H1 (cell line): ENCODE measurements at regions not wholly inside any gene's neighbourhood (a gene's known extent, or its start where the extent isn't known, plus 50 kb on each side); places are given as distances from the start of the nearest gene placed in this dataset.

Experiments used
- NANOG ChIP-seq: IDR thresholded peaks from 2 replicates; pipeline ENCODE4 v1.6.1; 2011; ENCODE audit warnings: low read length, low read depth, mild to moderate bottlenecking, inconsistent platforms; ENCODE audit not compliant: insufficient read depth, poor library complexity, severe bottlenecking
- TF ChIP-seq, protein P1 (sequence below): fragments of 300-600 bp; sonication (generic); IDR thresholded peaks from 2 replicates; pipeline ENCODE4 v1.7.1; 2012; ENCODE audit warnings: low read length, moderate library complexity, mild to moderate bottlenecking, inconsistent platforms; ENCODE audit not compliant: insufficient replicate concordance

DNA sequence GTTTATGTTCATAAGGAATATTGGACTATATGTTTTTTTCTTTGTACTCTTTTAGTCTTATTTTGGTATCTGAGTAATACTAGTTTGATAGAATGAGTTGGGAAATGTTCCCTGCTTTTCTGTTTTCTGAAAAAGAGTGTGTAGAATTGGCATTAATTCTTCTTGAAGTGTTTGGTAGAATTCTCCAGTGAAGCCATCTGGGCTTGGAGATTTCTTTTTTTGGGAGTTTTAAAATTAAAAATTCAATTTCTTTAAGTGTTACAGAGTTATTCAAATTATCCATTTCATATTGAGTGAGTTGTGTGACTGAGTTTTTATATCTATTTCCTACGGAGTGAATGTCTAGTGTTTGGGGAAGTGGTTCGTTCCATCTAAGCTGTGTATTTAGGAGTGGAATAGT lies 80.6 kb upstream of the HS6ST1 start (continued):
- TF ChIP-seq, protein P1, sequence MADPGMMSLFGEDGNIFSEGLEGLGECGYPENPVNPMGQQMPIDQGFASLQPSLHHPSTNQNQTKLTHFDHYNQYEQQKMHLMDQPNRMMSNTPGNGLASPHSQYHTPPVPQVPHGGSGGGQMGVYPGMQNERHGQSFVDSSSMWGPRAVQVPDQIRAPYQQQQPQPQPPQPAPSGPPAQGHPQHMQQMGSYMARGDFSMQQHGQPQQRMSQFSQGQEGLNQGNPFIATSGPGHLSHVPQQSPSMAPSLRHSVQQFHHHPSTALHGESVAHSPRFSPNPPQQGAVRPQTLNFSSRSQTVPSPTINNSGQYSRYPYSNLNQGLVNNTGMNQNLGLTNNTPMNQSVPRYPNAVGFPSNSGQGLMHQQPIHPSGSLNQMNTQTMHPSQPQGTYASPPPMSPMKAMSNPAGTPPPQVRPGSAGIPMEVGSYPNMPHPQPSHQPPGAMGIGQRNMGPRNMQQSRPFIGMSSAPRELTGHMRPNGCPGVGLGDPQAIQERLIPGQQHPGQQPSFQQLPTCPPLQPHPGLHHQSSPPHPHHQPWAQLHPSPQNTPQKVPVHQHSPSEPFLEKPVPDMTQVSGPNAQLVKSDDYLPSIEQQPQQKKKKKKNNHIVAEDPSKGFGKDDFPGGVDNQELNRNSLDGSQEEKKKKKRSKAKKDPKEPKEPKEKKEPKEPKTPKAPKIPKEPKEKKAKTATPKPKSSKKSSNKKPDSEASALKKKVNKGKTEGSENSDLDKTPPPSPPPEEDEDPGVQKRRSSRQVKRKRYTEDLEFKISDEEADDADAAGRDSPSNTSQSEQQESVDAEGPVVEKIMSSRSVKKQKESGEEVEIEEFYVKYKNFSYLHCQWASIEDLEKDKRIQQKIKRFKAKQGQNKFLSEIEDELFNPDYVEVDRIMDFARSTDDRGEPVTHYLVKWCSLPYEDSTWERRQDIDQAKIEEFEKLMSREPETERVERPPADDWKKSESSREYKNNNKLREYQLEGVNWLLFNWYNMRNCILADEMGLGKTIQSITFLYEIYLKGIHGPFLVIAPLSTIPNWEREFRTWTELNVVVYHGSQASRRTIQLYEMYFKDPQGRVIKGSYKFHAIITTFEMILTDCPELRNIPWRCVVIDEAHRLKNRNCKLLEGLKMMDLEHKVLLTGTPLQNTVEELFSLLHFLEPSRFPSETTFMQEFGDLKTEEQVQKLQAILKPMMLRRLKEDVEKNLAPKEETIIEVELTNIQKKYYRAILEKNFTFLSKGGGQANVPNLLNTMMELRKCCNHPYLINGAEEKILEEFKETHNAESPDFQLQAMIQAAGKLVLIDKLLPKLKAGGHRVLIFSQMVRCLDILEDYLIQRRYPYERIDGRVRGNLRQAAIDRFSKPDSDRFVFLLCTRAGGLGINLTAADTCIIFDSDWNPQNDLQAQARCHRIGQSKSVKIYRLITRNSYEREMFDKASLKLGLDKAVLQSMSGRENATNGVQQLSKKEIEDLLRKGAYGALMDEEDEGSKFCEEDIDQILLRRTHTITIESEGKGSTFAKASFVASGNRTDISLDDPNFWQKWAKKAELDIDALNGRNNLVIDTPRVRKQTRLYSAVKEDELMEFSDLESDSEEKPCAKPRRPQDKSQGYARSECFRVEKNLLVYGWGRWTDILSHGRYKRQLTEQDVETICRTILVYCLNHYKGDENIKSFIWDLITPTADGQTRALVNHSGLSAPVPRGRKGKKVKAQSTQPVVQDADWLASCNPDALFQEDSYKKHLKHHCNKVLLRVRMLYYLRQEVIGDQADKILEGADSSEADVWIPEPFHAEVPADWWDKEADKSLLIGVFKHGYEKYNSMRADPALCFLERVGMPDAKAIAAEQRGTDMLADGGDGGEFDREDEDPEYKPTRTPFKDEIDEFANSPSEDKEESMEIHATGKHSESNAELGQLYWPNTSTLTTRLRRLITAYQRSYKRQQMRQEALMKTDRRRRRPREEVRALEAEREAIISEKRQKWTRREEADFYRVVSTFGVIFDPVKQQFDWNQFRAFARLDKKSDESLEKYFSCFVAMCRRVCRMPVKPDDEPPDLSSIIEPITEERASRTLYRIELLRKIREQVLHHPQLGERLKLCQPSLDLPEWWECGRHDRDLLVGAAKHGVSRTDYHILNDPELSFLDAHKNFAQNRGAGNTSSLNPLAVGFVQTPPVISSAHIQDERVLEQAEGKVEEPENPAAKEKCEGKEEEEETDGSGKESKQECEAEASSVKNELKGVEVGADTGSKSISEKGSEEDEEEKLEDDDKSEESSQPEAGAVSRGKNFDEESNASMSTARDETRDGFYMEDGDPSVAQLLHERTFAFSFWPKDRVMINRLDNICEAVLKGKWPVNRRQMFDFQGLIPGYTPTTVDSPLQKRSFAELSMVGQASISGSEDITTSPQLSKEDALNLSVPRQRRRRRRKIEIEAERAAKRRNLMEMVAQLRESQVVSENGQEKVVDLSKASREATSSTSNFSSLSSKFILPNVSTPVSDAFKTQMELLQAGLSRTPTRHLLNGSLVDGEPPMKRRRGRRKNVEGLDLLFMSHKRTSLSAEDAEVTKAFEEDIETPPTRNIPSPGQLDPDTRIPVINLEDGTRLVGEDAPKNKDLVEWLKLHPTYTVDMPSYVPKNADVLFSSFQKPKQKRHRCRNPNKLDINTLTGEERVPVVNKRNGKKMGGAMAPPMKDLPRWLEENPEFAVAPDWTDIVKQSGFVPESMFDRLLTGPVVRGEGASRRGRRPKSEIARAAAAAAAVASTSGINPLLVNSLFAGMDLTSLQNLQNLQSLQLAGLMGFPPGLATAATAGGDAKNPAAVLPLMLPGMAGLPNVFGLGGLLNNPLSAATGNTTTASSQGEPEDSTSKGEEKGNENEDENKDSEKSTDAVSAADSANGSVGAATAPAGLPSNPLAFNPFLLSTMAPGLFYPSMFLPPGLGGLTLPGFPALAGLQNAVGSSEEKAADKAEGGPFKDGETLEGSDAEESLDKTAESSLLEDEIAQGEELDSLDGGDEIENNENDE: no peak
- no peak for TF ChIP-seq NANOG
